A673 (cell line): ENCODE measurements at regions not wholly inside any gene's neighbourhood (a gene's known extent, or its start where the extent isn't known, plus 50 kb on each side); places are given as distances from the start of the nearest gene placed in this dataset.

Source experiments
- BruUV-seq: library from RNA; stranded (reverse); fragments of 400-500 nt; replicated peaks from 2 replicates; lab custom pipeline; 2021; lab: Mats Ljungman, UMichigan
- CTCF ChIA-PET: fragments of 300-600 bp; sonication (Branson Sonifier 250); formaldehyde crosslinking; loops from one replicate; lab custom pipeline; 2022; ENCODE audit warnings: antibody characterized with exemption; lab: Charles Lee
- POLR2A ChIA-PET: fragments of 300-600 bp; sonication (Branson Sonifier 250); formaldehyde crosslinking; loops from one replicate; lab custom pipeline; 2022; ENCODE audit warnings: antibody characterized with exemption; ENCODE audit not compliant: low non-redundant PET; lab: Charles Lee
- DNase-seq: peaks from one replicate; pipeline ENCODE4 v3.0.0-alpha.2; 2015; ENCODE audit warnings: low spot score
- H3K27ac ChIP-seq: fragments of 200-600 bp; sonication (generic); 2 replicates; pipeline ENCODE4 v1.5.1; 2016; ENCODE audit warnings: mixed run types, low read depth, mild to moderate bottlenecking, mixed read lengths, antibody characterized with exemption, low read length; ENCODE audit not compliant: poor library complexity, severe bottlenecking
- H3K27me3 ChIP-seq: fragments of 200-600 bp; sonication (generic); replicated peaks from 2 replicates; pipeline ENCODE4 v1.6.1; 2017; ENCODE audit warnings: mixed run types, low read depth, mild to moderate bottlenecking, mixed read lengths, antibody characterized with exemption, low read length; ENCODE audit not compliant: insufficient read depth, poor library complexity
- H3K36me3 ChIP-seq: fragments of 200-600 bp; sonication (generic); 2 replicates; pipeline ENCODE4 v1.6.1; 2016; ENCODE audit warnings: mixed run types, mild to moderate bottlenecking, mixed read lengths, antibody characterized with exemption, low read length; ENCODE audit not compliant: insufficient read depth, poor library complexity, severe bottlenecking
- H3K4me1 ChIP-seq: fragments of 200-600 bp; sonication (generic); 2 replicates; pipeline ENCODE4 v1.6.1; 2017; ENCODE audit warnings: mixed run types, mild to moderate bottlenecking, mixed read lengths, antibody characterized with exemption, low read length; ENCODE audit not compliant: insufficient read depth, poor library complexity, severe bottlenecking
- H3K4me3 ChIP-seq: fragments of 200-600 bp; sonication (generic); 2 replicates; pipeline ENCODE4 v1.5.1; 2016; ENCODE audit warnings: low read depth, mixed run types, mild to moderate bottlenecking, mixed read lengths, low read length; ENCODE audit not compliant: poor library complexity, severe bottlenecking
- H3K9me3 ChIP-seq: fragments of 200-600 bp; sonication (generic); 2 replicates; pipeline ENCODE4 v1.6.1; 2016; ENCODE audit warnings: mixed run types, low read depth, mild to moderate bottlenecking, mixed read lengths, antibody characterized with exemption, low read length; ENCODE audit not compliant: poor library complexity, severe bottlenecking
- EZH2 ChIP-seq: fragments of 200-600 bp; sonication (generic); IDR thresholded peaks from 2 replicates; pipeline ENCODE4 v1.6.1; 2017; ENCODE audit warnings: borderline replicate concordance, low read depth, mild to moderate bottlenecking, mixed read lengths, antibody characterized with exemption, low read length; ENCODE audit not compliant: poor library complexity, severe bottlenecking
- intact Hi-C: fragments of 100-400 bp; cut with micrococcal nuclease; formaldehyde crosslinking; loops from one replicate; pipeline ENCODE4 v1.10.0; 2022; ENCODE audit not compliant: unreplicated experiment
- TF ChIP-seq, protein P1 (sequence below): fragments of 300-800, 200-600 bp; sonication (generic); conservative IDR thresholded peaks from 2 replicates; pipeline ENCODE4 v1.5.1; 2017; ENCODE audit warnings: low read depth, mild to moderate bottlenecking, antibody characterized with exemption, low read length, moderate library complexity, mixed read lengths

DNA sequence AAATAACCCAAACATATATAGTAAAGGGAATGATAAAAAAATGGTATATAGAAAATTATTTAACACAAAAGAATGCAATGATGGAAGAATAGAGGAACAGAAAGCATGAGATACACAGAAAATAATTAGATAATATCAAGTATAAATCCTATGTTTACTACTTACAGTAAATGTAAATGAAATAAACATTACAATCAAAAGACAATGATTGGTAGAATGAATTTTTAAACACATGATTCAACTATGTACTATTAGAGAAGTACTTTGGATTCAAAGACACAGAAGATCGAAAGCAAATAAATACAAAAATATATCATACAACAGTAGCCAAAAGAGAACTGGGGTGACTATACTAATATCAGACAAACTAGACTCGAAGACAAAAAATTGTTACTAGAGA lies 97.6 kb upstream of the PARD3B start:
- no peak for DNase-seq
- Histone ChIP-seq H3K36me3 (no peaks in the 10 kb centered on the region), H3K9me3 (no peaks in the 10 kb centered on the region), H3K27me3 (no peaks in the 10 kb centered on the region), H3K27ac (no peak overlapping the region), H3K4me3 (no peak overlapping the region), H3K4me1 (no peaks in the 10 kb centered on the region)
- intact Hi-C loops, result no loop called here
- ChIA-PET CTCF (no interaction called here), POLR2A (no interaction called here)
- TF ChIP-seq, protein P1, sequence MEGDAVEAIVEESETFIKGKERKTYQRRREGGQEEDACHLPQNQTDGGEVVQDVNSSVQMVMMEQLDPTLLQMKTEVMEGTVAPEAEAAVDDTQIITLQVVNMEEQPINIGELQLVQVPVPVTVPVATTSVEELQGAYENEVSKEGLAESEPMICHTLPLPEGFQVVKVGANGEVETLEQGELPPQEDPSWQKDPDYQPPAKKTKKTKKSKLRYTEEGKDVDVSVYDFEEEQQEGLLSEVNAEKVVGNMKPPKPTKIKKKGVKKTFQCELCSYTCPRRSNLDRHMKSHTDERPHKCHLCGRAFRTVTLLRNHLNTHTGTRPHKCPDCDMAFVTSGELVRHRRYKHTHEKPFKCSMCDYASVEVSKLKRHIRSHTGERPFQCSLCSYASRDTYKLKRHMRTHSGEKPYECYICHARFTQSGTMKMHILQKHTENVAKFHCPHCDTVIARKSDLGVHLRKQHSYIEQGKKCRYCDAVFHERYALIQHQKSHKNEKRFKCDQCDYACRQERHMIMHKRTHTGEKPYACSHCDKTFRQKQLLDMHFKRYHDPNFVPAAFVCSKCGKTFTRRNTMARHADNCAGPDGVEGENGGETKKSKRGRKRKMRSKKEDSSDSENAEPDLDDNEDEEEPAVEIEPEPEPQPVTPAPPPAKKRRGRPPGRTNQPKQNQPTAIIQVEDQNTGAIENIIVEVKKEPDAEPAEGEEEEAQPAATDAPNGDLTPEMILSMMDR, result no peak
- no peak for TF ChIP-seq EZH2
- BruUV-seq, result no TSS peak

DNA sequence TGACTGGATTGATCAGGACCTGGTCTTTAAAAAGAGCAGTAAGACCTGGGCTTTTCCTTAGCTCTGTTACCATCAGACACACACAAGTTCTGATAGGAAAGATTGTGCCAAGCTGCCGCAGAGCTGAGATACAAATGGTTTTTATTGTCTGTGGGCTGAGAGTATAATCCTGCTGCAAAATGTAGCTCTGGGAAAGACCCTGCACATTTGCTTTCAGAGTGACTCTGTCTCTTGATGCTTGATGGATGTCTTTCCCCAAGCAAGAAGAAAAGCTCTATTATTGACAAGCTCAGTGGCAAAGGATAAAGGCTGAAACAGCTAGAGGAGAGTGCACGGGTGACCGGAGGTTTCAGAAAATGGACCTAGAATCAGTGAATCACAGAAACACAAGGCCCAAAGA lies 95.3 kb upstream of the PARD3B start:
- H3K4me1 ChIP-seq, result peaks cover 7% of the 10 kb centered on the region
- no peaks in the 10 kb centered on the region for H3K36me3 ChIP-seq
- H3K4me3 ChIP-seq, result no peak overlapping the region
- intact Hi-C loops, result no loop called here
- POLR2A ChIA-PET, result no interaction called here
- no TSS peak for BruUV-seq
- CTCF ChIA-PET, result no interaction called here
- no peak for DNase-seq
- no peak for TF ChIP-seq EZH2
- TF ChIP-seq, protein P1, result no peak
- H3K27ac ChIP-seq, result no peak overlapping the region
- H3K9me3 ChIP-seq, result no peaks in the 10 kb centered on the region
- H3K27me3 ChIP-seq, result no peaks in the 10 kb centered on the region

DNA sequence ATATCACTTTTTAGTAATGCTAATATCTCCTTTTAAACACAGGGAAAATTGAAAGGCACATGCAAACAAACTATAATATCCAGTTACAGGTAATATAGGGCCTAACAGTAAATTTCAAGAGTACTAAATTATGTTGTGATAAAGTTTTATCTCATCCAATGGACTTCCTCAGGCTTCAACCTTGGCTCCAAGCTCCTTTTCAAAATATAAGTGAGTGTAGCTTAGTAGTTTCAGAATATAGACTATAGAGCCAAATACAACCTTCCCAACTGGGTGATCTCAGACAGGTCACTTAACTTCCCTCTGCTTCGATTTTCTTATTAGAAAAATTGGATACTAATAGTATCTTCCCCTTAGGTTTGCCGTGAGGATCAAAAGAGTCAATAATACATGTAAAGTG lies 93.5 kb upstream of the PARD3B start:
- Histone ChIP-seq H3K4me1 (peaks cover 7% of the 10 kb centered on the region), H3K9me3 (no peaks in the 10 kb centered on the region), H3K27me3 (no peaks in the 10 kb centered on the region), H3K36me3 (no peaks in the 10 kb centered on the region), H3K27ac (no peak overlapping the region), H3K4me3 (no peak overlapping the region)
- no peak for DNase-seq
- intact Hi-C loops, result no loop called here
- BruUV-seq, result no TSS peak
- CTCF ChIA-PET, result no interaction called here
- POLR2A ChIA-PET, result no interaction called here
- no peak for TF ChIP-seq EZH2
- TF ChIP-seq, protein P1, result no peak
